Suppressor macrophage treated with lipopolysaccharide for 4 hours (primary cell): ENCODE measurements at regions not wholly inside any gene's neighbourhood (a gene's known extent, or its start where the extent isn't known, plus 50 kb on each side); places are given as distances from the start of the nearest gene placed in this dataset.
"Not testable (repeated sequence)": the region's sequence is repeated elsewhere in the genome, so short reads cannot be mapped to it uniquely, and the experiment has no call there.

Experiments used
- DNase-seq: peaks from one replicate; pipeline ENCODE4 v3.0.0-alpha.2; 2020

DNA sequence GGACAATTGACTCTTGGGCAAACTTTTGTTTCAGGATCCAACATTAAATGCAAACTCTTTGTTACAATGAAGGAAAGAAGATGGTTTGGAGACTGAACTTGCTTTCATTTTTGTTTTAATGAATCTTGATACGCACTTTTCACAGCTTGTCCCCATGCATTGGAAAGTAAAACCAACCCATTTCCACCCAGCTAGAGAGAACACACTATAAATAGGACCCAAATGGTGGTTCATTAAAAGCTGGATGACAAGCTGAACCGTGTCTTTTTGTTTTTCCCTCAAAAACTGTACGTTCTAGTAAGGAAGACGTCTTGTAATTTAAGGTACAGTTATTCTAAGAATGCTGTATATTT lies 95.3 kb upstream of the EGFL6 start:
- peak; percentile 19 for DNase-seq

DNA sequence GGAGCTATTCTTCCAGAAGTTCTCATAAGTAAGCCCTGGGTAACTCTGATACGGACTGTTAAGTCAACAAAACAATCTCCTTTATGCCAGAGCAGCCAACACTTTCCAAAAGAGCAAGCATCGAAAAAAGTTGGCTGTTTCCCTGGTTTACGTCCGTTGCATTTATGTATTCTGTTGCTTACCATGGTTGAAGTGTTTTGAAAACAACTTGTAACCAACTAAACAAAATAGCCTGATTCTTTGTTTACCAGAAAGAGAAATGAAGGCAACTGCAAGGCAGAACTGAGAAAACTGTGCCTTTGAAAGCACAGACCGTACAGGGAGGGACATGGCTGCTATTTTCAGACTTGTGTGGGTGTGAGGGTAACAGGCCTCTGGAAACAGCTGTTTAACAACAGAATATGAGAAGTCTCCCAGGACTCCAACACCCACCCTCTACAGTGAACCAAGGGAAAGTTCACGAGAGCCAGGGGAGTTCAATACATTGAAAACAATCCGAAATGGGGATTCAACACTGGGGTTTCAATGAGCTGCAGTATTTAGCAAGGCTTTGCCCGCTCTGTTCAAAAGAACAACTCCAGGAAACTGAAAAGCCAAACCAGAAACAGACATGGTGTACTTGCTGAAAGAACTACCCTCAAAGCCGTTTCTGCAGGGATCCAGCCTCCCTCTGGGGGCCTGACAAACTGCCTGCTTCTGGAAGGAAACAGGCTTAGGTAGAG lies 95.8 kb upstream of the EGFL6 start:
- peak; percentile 19 for DNase-seq

DNA sequence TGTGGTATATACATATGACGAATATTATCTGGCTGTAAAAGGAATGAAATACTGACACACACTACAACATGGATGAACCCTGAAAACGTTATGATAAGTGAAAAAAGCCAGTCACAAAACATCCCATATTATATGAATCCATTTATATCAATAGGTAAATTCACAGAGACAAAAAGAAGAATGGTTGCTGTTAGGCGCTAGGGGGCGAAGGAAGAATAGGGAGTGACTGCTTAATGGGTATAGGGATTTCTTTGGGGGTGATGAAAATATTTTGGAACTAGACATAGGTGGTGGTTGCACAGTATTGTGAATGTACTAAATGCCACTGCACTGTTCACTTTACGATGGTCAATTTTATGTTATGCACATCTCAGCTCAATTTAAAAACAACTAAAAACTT lies 96.4 kb upstream of the EGFL6 start:
- no peak for DNase-seq

DNA sequence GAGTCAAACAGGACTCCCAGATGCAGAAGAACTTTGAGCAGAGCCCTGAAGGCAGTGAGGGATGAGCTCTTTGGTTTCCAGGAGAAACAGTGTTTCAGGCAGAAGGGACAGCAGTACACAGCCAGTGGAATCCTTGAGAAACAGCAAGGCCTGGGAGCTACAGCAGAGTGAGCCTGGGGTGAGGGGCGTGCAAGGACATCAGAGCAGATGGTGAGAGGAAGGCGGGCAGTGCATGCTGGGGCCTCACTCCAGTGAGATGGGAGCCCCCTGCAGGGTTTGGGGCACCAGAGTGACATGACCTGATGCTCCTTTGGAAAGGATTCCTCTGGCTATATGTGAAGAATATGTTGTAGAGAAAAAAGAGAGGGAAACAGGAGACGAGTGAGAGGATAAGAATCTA lies 98.1 kb upstream of the EGFL6 start:
- DNase-seq = no peak

DNA sequence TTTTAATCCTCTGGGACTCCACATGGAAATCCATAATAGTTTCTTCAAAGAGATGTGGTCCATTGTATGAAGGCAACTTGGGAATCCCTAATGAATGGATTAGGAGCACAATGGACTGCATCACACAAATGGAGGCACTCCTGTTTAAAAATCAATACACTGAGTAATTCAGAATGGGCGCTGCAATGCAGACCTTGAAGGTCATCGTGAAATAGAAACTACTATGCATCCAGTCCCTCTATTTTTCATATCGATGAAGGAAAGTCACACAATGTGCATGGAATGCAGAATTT lies 98.8 kb upstream of the EGFL6 start:
- DNase-seq = no peak

DNA sequence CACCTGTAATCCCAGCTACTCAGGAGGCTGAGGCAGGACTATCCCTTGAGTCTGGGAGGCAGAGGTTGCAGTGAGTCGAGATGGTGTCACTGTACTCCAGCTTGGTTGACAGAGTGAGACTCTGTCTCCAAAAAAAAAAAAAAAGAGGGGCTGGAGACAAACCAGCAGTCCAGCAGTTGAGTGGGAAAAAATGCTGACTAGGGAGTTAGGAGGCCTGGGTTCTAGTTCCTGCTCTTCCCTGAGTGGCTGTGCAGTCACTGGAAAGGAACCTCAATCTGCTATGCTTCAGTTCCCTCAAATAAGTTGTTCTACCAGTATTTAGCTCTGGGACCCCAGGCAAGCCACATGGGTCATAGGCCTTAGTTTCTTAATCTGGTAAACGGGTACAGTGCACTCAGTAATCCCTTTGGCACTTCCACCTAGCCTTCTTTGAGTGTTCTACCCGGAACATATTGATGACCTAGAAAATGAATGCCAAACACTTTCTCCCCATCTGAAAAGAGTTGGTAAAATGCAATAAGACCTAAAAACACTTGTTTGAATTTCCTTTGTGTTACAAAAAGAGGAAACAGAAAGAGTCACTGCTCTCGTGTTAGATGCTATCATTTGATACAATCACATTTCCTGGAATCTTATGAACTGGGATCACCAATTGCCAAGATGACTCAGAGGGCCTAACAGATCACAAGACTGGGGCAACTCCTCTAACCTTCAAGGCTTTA lies 99.3 kb upstream of the EGFL6 start:
- peak; percentile 63 for DNase-seq

DNA sequence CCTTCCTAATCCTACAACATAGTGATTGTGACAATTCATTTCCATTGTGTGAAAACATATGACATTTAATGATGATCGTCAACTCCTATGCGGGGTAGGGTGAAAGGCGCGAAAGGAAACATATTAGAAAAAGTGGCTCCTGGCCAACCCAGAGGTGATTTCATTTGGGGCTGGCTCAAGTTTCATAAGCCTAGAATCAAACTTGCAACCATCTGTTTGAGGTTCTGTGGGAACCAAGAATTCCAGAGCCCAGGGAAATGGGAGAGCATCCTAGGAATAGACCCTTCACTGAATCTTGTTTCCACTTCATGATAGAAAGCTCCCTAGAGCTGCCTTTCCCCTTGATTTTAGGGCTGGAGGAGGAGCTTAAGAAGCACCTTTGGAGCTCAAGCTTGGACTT lies 101.3 kb upstream of the EGFL6 start:
- DNase-seq = no peak

DNA sequence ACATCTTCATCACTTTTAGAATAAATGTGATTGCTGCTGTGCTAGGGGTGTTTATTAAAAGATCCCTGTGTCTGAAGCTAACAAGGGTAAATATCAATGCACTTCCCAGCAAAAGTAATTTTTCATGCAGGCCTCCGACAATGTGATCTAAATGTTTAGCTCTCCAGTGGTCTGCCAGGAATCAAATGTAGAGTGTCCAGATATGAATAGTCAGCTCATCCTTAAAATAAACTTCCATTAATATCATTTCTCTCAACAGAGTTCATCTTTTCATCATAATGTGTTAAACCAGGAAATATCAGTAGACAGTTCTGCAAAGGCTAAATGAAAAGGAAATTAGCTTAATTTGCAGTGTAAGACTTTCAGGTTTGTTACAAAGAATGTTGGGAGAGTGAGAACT lies 102.2 kb upstream of the EGFL6 start:
- DNase-seq = no peak

DNA sequence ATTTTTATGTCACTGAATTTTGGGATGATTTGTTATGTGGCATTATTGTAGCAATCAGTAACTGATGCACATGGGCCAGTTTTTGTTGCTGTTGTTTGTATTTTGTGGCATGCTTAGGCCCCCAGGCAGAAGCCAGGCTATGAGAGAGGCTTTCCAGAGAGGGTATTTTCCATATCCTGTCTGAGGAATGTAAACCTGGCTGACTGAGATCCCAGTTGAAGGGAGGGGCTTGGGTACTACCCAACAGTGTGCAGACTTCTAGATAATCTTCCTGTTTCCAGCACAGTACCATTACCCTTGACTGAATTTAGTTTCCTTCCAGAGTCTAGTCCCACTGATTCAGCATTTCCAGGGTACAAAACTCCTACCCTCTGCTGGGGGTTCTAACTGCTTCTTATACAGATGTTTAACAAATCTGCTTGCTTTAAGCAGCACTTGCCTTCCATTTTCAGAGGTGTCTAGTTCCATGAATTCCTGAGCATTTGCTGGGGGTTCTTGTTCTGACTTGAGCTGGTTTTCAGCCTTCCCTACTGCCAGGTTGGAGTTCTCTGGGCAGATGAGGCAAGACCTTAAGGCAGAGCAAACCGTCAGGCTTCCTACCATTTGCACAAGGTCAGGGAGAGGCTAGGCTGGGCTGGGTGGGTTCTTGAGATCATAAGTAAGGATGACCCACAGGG lies 104.7 kb upstream of the EGFL6 start:
- DNase-seq = no peak

DNA sequence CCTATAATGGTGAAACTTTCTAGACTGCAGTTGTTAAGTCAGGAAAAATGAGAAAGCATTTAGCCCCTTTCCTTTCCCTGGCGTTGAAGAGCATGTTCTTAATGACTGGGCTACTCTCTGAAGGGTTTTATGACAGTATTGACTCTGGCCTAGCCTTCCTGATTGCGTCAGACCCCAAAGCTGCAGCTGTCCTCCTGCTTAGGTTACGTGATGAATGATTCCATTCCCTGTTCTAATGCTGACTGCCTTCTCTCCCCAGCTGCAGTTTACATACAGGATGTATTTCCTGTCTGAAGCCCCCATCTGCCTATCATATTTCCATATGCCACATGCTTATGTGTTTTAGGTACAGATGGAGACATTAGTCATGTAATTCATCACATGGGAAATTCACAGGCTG lies 105.8 kb upstream of the EGFL6 start:
- DNase-seq = peak; percentile 49

DNA sequence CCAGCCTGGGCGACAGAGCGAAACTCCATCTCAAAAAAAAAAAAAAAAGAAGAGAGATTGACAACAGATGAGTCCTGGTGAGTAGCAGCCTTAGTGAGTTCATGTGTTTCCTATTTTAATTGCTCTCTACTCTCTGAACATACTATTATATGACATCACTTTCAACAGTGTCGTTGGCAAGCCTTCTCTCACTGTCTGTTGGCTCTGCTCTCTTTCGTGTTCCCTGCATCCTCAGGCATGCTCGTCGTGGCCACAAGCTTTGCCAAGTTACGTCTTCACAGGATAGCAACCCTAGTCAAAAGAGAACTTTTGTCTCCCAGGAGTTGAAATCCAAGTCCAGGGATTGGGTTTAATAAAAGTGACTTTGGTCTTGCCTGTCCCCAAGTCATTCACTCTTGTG lies 117.1 kb upstream of the EGFL6 start:
- no peak for DNase-seq

DNA sequence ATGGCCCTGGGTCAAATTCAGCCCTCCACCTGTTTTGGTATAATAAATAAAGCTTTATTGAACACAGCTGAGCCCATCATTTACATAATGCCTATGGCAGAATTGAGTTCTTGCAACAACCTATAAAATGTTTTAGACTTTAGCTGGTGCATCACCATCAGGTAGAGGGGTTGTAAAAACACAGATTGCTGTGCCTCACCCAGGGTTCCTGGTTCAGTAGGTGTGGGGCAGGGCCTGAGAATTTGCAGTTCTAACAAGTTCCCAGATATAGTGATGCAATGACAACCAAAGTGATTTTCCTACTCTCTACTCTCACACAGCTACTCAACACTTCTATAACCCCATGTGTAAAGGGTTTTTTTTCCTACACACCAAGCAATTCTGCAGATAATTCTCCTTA lies 120.0 kb upstream of the EGFL6 start:
- DNase-seq = no peak

DNA sequence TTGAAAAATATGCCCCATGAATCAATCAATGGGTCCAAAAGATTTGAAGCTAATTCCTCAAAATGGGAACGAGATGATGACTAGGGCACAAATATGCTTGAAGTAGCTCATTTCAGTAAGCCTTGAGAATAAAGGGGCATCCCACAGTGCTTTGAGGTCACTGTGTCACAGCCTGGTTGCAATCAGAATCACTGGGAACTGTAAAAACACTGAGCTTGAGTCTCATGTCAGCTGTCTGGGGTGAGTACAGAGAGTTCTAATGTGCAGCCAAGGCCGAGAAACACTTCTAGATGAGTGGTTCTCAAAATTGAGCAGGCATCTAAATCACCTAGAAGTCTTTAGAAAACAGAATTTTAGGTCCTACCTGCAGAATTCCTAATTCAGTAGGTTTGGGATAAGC lies 120.5 kb upstream of the EGFL6 start:
- DNase-seq = no peak

DNA sequence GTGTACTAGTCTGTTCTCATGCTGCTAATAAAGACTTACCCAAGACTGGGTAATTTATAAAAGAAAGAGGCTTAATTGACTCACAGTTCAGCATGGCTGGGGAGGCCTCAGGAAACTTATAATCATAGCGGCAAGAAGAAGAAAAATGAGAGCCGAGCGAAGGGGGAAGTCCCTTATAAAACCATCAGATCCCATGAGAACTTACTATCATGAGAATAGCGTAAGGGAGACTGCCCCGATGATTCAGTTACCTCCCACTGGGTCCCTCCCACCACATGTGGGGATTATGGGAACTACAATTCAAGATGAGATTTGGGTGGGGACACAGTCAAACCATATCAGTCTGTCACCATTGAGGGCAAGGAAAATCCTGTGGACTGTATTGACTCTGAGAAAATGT lies 121.8 kb upstream of the ATXN3L start:
- DNase-seq = not testable (repeated sequence)

DNA sequence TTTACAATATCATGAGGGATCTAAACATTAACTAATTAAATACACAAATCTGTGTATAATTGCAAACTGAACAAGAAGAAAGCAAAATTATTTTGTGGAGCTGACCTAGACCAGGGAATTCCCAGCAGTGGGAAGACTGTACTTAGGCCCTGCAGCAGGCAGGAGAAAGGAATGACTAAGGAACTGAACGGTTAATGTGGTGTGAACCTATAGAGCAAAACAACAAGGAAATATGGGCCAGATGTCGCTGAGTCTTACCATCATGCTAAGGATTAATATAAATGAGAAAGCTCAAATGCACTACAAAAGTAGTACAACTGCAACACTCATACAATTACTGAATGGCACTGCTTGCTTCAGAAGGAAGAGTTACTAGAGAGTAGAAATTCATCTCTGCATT lies 120.3 kb upstream of the ATXN3L start:
- DNase-seq = no peak

DNA sequence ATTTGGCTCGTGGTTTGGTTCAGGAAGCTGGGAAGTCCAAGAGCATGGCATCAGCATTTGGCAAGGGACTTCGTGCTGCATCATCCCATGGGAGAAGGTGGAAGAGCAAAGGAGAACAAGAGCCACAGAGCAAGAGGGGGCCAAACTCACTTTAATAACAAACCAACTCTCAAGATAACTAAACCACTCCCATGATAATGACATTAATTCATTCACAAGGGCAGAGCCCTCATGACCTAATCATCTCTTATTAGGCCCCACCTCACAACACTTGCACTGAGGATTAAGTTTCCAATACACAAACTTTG lies 113.4 kb upstream of the ATXN3L start:
- no peak for DNase-seq

DNA sequence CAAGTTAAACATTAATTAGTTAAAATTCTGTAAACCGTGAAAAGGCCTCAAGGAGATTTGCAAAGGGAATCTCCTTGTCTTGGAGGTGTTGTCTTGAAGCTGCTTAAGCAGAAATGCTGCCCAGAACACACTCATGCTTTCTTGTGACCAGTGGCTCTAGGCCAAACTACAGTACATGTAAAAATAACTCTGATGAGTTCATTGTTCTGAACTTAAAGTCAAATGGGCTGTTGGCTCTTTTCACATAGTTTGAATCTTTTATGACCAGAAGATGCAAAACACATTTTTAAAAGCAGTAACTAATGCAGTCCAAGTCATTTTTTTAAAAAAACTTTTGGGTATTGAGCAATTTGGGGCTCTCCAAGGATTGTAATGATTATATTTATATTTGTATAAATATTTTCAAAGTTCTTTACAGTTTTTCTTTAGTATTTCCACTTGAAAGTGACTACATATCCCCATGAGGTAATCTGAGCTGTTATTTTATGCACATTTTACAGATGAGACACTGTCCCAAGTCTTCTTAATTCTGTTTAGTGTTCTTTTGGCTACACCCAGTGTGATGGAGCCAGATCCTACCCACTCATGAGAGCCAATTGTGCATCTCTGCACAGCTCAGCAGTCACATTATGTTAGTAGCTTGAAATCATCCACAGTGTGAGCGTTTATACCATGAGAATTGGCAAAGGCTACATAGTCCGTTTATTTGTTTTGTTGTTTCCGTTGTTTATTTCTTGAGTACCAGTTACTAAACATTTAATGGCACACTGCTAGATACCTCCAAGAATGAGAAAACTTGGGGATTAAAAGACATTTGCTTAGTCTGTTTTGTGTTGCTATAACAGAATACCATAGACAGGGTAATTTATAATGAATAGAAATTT lies 112.8 kb upstream of the ATXN3L start:
- DNase-seq = peak; percentile 39

DNA sequence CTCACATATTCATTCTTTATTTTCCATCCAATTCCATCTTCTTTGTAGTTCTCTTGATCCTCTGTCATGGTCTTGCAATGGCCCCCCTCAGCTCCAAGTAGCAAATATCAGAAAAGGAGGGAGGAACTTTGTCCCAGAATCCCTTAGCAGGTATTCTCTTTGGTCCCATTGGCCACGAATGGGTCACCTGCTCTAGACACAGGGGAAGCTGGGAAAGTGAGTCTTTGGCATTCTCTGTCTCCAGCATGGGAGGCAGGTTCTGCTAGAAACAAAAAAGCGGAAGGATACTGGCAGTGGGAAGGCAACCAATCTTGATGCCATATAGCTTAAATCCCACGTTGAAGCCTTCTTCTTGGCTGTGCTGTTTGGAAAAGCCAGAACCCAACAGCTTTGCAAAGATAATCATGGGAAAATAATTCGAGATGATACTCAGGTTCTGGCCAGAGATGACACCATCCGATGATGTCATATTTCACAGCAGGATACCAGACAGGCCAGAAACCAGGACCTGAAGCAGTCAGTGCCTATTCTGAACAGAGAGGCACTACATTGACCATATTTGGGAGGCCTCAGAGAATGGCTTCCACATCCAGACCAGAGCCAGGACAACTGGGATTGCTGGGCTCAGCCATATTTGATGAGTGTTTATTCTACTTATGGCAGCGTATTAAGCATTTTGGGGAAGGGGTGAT lies 110.4 kb upstream of the ATXN3L start:
- DNase-seq = peak; percentile 4

DNA sequence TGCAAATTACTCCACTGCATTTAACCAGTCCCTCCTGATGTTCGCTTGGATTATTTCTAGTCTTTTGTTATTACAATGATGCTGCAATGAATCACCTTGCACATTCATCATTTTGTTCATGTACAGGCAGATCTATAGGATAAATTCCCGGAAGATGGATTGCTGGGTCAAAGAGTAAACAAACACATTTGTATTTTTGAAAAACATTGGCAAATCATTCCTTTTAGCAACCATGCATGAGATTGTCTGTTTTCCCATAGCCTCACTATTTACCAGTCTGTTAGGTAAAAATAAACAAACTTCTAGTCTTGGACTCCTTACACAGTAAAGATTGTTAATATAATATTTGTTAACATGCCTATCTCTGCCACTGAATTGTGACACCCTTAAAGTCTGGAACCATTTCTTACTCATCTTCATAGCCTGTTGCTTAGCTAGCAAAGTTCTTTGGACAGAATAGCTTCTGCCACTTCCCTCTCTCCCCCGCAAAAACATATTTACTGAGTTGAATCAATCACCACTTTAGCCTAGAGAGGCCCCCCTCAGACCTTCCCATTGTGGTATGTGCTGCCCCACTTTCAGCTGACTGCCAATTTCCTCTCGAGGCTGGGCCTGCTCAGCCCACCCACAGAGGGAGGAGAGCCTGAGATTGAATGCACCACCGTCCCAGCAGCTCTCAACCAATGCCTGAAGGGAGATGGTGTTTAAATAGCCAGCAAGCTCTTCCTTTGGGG lies 108.4 kb upstream of the ATXN3L start:
- peak; percentile 43 for DNase-seq

DNA sequence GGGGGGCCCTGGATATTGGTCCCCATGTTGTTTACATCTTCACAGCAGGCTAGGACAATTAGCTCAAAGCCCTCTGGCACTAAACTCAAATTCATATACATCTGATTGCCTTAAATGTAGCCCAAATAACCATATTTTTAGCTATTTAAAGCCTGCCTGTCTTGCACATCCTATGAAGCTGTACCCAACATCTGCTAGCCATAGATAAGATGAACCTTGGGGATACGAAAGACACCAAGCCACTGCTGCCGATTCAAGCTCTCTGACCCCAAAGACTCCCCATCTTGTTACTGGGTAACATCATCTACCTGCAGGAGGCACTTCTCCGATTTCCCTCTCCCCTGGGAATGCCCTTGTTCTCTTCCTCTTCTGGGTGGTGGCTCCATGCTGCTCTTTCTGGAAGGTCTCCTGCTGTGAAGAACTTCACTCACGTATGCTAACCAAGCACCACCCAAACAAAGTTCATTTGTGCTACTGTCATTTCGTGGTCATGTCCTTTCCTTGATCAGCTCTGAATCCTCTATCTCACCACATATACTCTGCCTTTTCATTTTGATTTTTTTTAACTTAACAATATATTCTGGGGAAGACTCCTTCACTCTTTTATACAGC lies 107.7 kb upstream of the ATXN3L start:
- no peak for DNase-seq

DNA sequence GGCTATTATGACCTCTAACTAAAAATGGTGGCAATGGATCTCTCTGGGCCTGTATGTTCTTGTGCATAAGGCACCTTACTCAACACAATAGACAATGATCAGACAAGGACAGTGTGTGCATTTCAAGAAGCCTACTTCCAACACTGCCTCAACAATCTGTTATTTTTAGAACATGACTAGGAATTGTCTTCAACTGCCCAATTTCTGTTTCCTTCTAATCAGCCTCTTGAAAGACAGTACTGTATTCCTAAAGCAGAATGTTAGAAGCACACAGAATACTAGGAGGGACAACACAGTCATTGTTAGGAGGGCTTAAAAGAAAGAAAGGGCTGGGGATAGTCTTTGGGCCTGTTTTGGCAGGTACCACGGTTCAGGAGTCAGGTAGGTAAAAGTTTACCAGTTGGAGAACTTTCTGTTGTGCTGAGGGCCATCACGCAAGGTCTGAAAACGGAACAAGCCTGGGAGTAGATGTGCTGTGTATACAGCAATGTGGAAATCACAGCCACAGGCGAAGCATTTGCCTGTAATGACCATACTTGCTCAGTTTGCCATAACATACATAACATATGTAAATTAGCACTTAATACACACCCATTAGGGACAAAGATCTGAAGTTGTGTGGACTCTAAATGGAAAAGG lies 100.8 kb upstream of the ATXN3L start:
- DNase-seq = no peak
